OCI-LY3 (cell line): ENCODE measurements at regions not wholly inside any gene's neighbourhood (a gene's known extent, or its start where the extent isn't known, plus 50 kb on each side); places are given as distances from the start of the nearest gene placed in this dataset.

Experiments used
- H2AFZ ChIP-seq: fragments of 200-600, 300-600 bp; shearing (Covaris generic); 2 replicates; pipeline ENCODE4 v1.6.0; 2014; ENCODE audit warnings: antibody characterized with exemption, low read depth, low read length
- H3K27ac ChIP-seq: fragments of 200-600, 300-600 bp; sonication (generic); 2 replicates; pipeline ENCODE4 v1.5.1; 2014; ENCODE audit warnings: mild to moderate bottlenecking, low read length, moderate library complexity, mixed read lengths
- H3K27me3 ChIP-seq: fragments of 200-600, 300-600 bp; sonication (generic); 2 replicates; pipeline ENCODE4 v1.6.1; 2014; ENCODE audit warnings: low read depth, low read length, mixed read lengths
- H3K36me3 ChIP-seq: fragments of 200-600, 300-600 bp; sonication (generic); replicated peaks from 2 replicates; pipeline ENCODE3; 2014; ENCODE audit warnings: low read depth, low read length, mixed read lengths
- H3K4me1 ChIP-seq: fragments of 300-600, 200-600 bp; sonication (generic); 2 replicates; pipeline ENCODE4 v1.6.1; 2014; ENCODE audit warnings: low read length, mixed read lengths
- H3K4me2 ChIP-seq: fragments of 200-600, 300-600 bp; sonication (generic); 2 replicates; pipeline ENCODE4 v1.6.1; 2014; ENCODE audit warnings: low read length, mixed read lengths
- H3K4me3 ChIP-seq: fragments of 300-600, 200-600 bp; sonication (generic); 2 replicates; pipeline ENCODE4 v1.5.1; 2014; ENCODE audit warnings: antibody characterized with exemption, mild to moderate bottlenecking, low read length, moderate library complexity
- H3K79me2 ChIP-seq: fragments of 300-600, 200-600 bp; shearing (Covaris generic); 2 replicates; pipeline ENCODE4 v1.6.1; 2014; ENCODE audit warnings: mild to moderate bottlenecking, low read length, mixed read lengths
- H3K9ac ChIP-seq: fragments of 300-600, 200-600 bp; shearing (Covaris generic); 2 replicates; pipeline ENCODE4 v1.6.0; 2014; ENCODE audit warnings: mild to moderate bottlenecking, low read length, moderate library complexity
- H3K9me3 ChIP-seq: fragments of 200-600, 300-600 bp; shearing (Covaris generic); 2 replicates; pipeline ENCODE4 v1.6.1; 2014; ENCODE audit warnings: low read length, mixed read lengths; ENCODE audit not compliant: insufficient read depth
- H4K20me1 ChIP-seq: fragments of 200-600, 300-600 bp; sonication (generic); 2 replicates; pipeline ENCODE4 v1.6.1; 2016; ENCODE audit warnings: low read length, mixed read lengths; ENCODE audit not compliant: insufficient read depth
- EZH2phosphoT487 ChIP-seq: fragments of 200-600 bp; shearing (Covaris generic); IDR thresholded peaks from 2 replicates; pipeline ENCODE4 v1.6.1; 2018; ENCODE audit warnings: antibody characterized with exemption, mixed run types, low read depth
- TF ChIP-seq, protein P1 (sequence below): fragments of 200-600, 300-600 bp; sonication (generic); IDR thresholded peaks from 2 replicates; pipeline ENCODE4 v1.5.1; 2014; ENCODE audit warnings: antibody characterized with exemption, low read length, low read depth

DNA sequence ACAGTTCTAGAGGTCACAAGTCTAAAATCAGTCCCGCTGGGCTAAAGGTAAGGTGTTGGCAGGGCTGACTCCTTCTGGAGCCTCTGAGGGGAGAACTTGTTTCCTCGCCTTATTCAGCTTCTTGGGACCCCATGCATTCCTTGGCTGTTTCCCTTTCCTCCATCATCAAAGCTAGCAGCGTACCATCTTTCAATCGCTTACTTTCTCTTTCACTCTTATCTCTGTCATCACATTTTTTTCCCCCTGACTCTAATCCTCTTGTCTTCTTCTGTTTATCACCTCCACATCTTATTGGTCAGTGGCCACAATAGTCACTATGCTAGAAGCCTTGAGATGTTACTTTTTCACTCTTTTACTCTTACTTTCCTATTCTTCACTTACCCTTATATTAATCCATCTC lies 72.5 kb upstream of the SPEF2 start:
- Histone ChIP-seq H2AFZ (no peak overlapping the region), H3K9ac (no peak overlapping the region), H3K4me2 (no peak overlapping the region)

DNA sequence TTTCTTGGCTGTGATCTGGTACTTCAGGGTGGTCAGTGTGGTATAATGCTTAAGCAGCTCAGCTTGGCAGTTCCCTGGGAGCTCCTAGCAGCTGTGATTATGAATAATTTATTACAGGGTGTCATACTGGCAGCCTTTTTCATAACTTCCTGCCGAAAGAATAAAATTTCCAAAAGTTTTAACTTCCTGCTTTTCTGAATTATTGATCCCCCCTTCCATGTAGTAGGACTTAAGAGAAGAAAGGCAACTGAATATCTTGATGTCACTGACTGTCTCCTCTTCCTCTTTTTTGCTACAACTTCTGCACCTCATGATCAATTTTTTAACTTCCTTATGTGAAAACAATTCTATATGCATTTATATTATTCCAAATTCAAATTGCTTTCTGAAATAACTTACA lies 74.3 kb upstream of the SPEF2 start:
- H3K4me3 ChIP-seq: no peak overlapping the region
- H3K9ac ChIP-seq: no peak overlapping the region
- H4K20me1 ChIP-seq: no peaks in the 10 kb centered on the region
- H3K4me2 ChIP-seq: no peak overlapping the region
- H3K79me2 ChIP-seq: no peaks in the 10 kb centered on the region
- no peak for TF ChIP-seq EZH2phosphoT487
- TF ChIP-seq, protein P1, sequence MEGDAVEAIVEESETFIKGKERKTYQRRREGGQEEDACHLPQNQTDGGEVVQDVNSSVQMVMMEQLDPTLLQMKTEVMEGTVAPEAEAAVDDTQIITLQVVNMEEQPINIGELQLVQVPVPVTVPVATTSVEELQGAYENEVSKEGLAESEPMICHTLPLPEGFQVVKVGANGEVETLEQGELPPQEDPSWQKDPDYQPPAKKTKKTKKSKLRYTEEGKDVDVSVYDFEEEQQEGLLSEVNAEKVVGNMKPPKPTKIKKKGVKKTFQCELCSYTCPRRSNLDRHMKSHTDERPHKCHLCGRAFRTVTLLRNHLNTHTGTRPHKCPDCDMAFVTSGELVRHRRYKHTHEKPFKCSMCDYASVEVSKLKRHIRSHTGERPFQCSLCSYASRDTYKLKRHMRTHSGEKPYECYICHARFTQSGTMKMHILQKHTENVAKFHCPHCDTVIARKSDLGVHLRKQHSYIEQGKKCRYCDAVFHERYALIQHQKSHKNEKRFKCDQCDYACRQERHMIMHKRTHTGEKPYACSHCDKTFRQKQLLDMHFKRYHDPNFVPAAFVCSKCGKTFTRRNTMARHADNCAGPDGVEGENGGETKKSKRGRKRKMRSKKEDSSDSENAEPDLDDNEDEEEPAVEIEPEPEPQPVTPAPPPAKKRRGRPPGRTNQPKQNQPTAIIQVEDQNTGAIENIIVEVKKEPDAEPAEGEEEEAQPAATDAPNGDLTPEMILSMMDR: no peak
- no peaks in the 10 kb centered on the region for H3K27me3 ChIP-seq
- H3K36me3 ChIP-seq: no peaks in the 10 kb centered on the region
- H2AFZ ChIP-seq: no peak overlapping the region
- no peaks in the 10 kb centered on the region for H3K9me3 ChIP-seq
- H3K27ac ChIP-seq: no peak overlapping the region
- 0 out of 2 replicates have a peak, but pooled peaks cover 5% of the 10 kb centered on the region for H3K4me1 ChIP-seq

More for the DNA sequence above, 72.5 kb upstream of the SPEF2 start:
- Histone ChIP-seq H4K20me1 (no peaks in the 10 kb centered on the region), H3K36me3 (no peaks in the 10 kb centered on the region), H3K4me1 (0 out of 2 replicates have a peak, but pooled peaks cover 5% of the 10 kb centered on the region), H3K9me3 (no peaks in the 10 kb centered on the region), H3K79me2 (no peaks in the 10 kb centered on the region), H3K27ac (no peak overlapping the region), H3K4me3 (no peak overlapping the region), H3K27me3 (no peaks in the 10 kb centered on the region)
- TF ChIP-seq, protein P1: no peak
- TF ChIP-seq EZH2phosphoT487: no peak

DNA sequence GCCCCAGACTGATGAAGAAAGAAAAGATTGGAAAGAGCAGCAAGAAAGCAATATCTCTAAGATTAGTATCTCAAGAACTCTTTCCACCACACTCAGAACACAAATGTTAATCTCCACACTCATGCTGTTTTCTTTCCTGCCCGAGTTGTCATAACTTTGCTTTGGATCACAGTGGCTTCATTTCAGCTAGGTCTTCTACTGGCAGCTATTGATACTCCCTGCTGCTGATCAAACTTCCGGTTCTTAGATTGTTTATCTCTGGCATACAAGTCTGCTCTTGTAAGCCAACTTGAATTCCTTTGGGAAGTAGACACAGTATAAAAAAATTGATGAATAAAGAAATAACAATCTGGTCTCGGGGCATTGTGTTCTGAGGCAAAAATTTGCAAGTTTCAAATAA lies 77.7 kb upstream of the SPEF2 start:
- Histone ChIP-seq H3K4me1 (0 out of 2 replicates have a peak, but pooled peaks cover 5% of the 10 kb centered on the region), H2AFZ (no peak overlapping the region), H3K4me2 (no peak overlapping the region), H4K20me1 (no peaks in the 10 kb centered on the region), H3K27me3 (no peaks in the 10 kb centered on the region), H3K4me3 (no peak overlapping the region), H3K9me3 (no peaks in the 10 kb centered on the region), H3K79me2 (no peaks in the 10 kb centered on the region), H3K36me3 (no peaks in the 10 kb centered on the region), H3K27ac (no peak overlapping the region), H3K9ac (no peak overlapping the region)
- no peak for TF ChIP-seq EZH2phosphoT487

DNA sequence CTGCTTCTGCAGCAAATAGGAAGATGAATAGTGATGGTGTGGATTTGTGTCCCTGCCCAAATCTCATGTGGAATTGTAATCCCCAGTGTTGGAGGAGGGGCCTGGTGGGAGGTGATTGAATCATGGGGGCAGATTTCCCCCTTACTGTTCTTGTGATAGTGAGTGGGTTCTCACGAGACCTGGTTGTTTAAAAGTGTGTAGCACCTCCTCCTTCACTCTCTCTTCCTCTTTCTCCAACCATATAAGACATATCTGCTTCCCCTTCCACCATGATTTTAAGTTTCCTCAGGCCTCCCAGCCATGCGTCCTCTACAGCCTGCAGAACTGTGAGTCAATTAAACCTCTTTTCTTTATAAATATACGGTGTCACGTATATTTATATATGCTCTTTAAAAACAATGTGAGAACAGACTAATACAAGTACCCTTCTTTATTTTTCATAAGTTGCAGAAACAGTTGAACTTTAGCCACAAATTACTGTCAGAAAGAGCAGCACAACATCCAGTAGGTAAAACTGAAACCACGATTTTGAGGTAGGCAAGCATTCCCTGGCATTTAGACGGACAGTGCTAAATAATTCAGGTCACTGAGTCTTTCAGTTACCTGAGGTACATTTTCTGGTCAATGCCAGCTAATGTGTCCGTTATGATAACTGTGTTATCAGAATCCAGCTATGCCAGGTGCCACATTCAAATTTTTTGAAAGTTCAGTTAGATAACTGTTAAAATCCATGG lies 79.3 kb upstream of the SPEF2 start:
- Histone ChIP-seq H3K4me3 (no peak overlapping the region), H3K4me1 (0 out of 2 replicates have a peak, but pooled peaks cover 2% of the 10 kb centered on the region), H3K27ac (no peak overlapping the region), H3K27me3 (no peaks in the 10 kb centered on the region), H3K36me3 (no peaks in the 10 kb centered on the region), H2AFZ (no peak overlapping the region), H3K79me2 (no peaks in the 10 kb centered on the region), H3K9me3 (no peaks in the 10 kb centered on the region), H3K4me2 (no peak overlapping the region), H3K9ac (no peak overlapping the region), H4K20me1 (no peaks in the 10 kb centered on the region)
- no peak for TF ChIP-seq EZH2phosphoT487
- TF ChIP-seq, protein P1: no peak
